Panc1 (cell line): ENCODE measurements at regions not wholly inside any gene's neighbourhood (a gene's known extent, or its start where the extent isn't known, plus 50 kb on each side); places are given as distances from the start of the nearest gene placed in this dataset.

ENCODE experiments used
- ATAC-seq: fragments of 200-7000 bp; cut with Tn5 transposase; 2 replicates; pipeline ENCODE4 v1.9.1; 2020; ENCODE audit warnings: mild to moderate bottlenecking, moderate library complexity
- BruUV-seq: library from RNA; stranded (reverse); fragments of 400-500 nt; replicated peaks from 2 replicates; lab custom pipeline; 2021; lab: Mats Ljungman, UMichigan
- CTCF ChIA-PET: fragments of 300-600 bp; sonication (Branson Sonifier 250); formaldehyde crosslinking; loops from one replicate; lab custom pipeline; 2022; ENCODE audit warnings: antibody characterized with exemption; lab: Charles Lee
- POLR2A ChIA-PET: fragments of 300-600 bp; sonication (Branson Sonifier 250); formaldehyde crosslinking; loops from one replicate; lab custom pipeline; 2022; ENCODE audit warnings: antibody characterized with exemption; lab: Charles Lee
- DNase-seq: peaks from one replicate; pipeline ENCODE4 v3.0.0-alpha.2; 2010; ENCODE audit warnings: low read depth, low spot score
- H3K27ac ChIP-seq: 2 replicates; pipeline ENCODE4 v1.5.1; 2011; ENCODE audit warnings: mild to moderate bottlenecking, low read length, inconsistent platforms
- H3K27me3 ChIP-seq: fragments of 200-500 bp; sonication (Bioruptor generic); 2 replicates; pipeline ENCODE4 v1.6.0; 2014; ENCODE audit warnings: low read length, inconsistent platforms; ENCODE audit not compliant: control insufficient read depth, insufficient read depth
- H3K36me3 ChIP-seq: fragments of 200-500 bp; sonication (Bioruptor generic); 2 replicates; pipeline ENCODE4 v1.5.1; 2014; ENCODE audit warnings: inconsistent platforms, mild to moderate bottlenecking, low read length, moderate library complexity; ENCODE audit not compliant: control insufficient read depth, insufficient read depth
- H3K4me1 ChIP-seq: 2 replicates; pipeline ENCODE4 v1.5.1; 2011; ENCODE audit warnings: inconsistent platforms, mild to moderate bottlenecking, low read length, moderate library complexity; ENCODE audit not compliant: control insufficient read depth, insufficient read depth
- H3K4me3 ChIP-seq, 2 experiments: 2 replicates each; pipeline ENCODE4 v1.5.1; 2011 to 2012; ENCODE audit warnings: low read depth in 2 of 2, low read length in 2 of 2, mild to moderate bottlenecking in 2 of 2, inconsistent platforms in 1 of 2, moderate library complexity in 1 of 2
- H3K9me3 ChIP-seq: fragments of 200-500 bp; sonication (Bioruptor generic); 2 replicates; pipeline ENCODE4 v1.5.1; 2014; ENCODE audit warnings: low read depth, mild to moderate bottlenecking, inconsistent platforms, low read length, moderate library complexity; ENCODE audit not compliant: control insufficient read depth, insufficient read depth
- CTCF ChIP-seq: fragments of 450-650 bp; IDR thresholded peaks from 2 replicates; pipeline ENCODE4 v1.5.1; 2017; ENCODE audit warnings: mild to moderate bottlenecking
- POLR2AphosphoS5 ChIP-seq: IDR thresholded peaks from 2 replicates; pipeline ENCODE4 v1.6.1; 2012; ENCODE audit warnings: mild to moderate bottlenecking, low read depth, low read length, moderate library complexity
- REST ChIP-seq, 2 experiments: IDR thresholded peaks; 2 replicates each; pipeline ENCODE4 v1.6.1; 2011 to 2012; ENCODE audit warnings: low read depth in 2 of 2, control low read depth in 1 of 2, low read length in 1 of 2, mild to moderate bottlenecking in 1 of 2, moderate library complexity in 1 of 2; ENCODE audit not compliant: insufficient read depth in 1 of 2
- SIN3A ChIP-seq: IDR thresholded peaks from 2 replicates; pipeline ENCODE4 v1.6.1; 2012; ENCODE audit warnings: low read depth, mild to moderate bottlenecking, low read length, moderate library complexity, borderline replicate concordance; ENCODE audit not compliant: insufficient read depth
- TCF7L2 ChIP-seq: IDR thresholded peaks from 2 replicates; pipeline ENCODE4 v1.6.1; 2011; ENCODE audit warnings: mild to moderate bottlenecking, low read depth, low read length, inconsistent platforms
- in situ Hi-C: cut with HindIII; loops from 2 replicates; pipeline ENCODE4 v1.10.0; 2016; ENCODE audit warnings: low sequenced_read_pairs, low pct_unique_long_range_greater_than_20kb
- intact Hi-C: fragments of 100-400 bp; cut with micrococcal nuclease; formaldehyde crosslinking; loops from one replicate; pipeline ENCODE4 v1.10.0; 2022; ENCODE audit not compliant: unreplicated experiment

GRCh38 chr22:22761606-22761962, 117.2 kb downstream of the GGTLC2 start:
- in situ Hi-C loops, result no loop called here
- CTCF ChIA-PET, result no interaction called here
- intact Hi-C loops, result no loop called here
- POLR2A ChIA-PET, result no interaction called here
- Histone ChIP-seq H3K4me1 (no peaks in the 10 kb centered on the region), H3K27me3 (no peaks in the 10 kb centered on the region), H3K27ac (no peak overlapping the region), H3K4me3 (no peak overlapping the region), H3K9me3 (no peaks in the 10 kb centered on the region), H3K36me3 (no peaks in the 10 kb centered on the region)
- BruUV-seq, result no TSS peak
- TF ChIP-seq SIN3A, result no peak
- no peak for TF ChIP-seq POLR2AphosphoS5
- no peak for TF ChIP-seq REST (IDR thresholded peaks at IDR 0.05; ENCODE audit: insufficient read depth in 1 of 2, low read depth in 2 of 2, low read length in 1 of 2)
- TF ChIP-seq TCF7L2, result no peak
- no peak for TF ChIP-seq CTCF
- ATAC-seq, result no peak
- no peak for DNase-seq

- TF ChIP-seq TCF7L2 (no peak), REST (IDR thresholded peaks at IDR 0.05; ENCODE audit: insufficient read depth in 1 of 2, low read depth in 2 of 2, low read length in 1 of 2) (no peak), SIN3A (no peak), POLR2AphosphoS5 (no peak), CTCF (no peak)
- intact Hi-C loops, result no loop called here
- no TSS peak for BruUV-seq
- H3K36me3 ChIP-seq, result no peaks in the 10 kb centered on the region
- DNase-seq (no peak), ATAC-seq (no peak)
- H3K27ac ChIP-seq, result no peak overlapping the region
- in situ Hi-C loops, result no loop called here
- ChIA-PET POLR2A (no interaction called here), CTCF (no interaction called here)
- H3K4me1 ChIP-seq, result no peaks in the 10 kb centered on the region
- no peaks in the 10 kb centered on the region for H3K9me3 ChIP-seq
- H3K27me3 ChIP-seq, result no peaks in the 10 kb centered on the region
- H3K4me3 ChIP-seq, result no peak overlapping the region
Observed at GRCh38 chr22:22761963-22762772, 117.8 kb downstream of the GGTLC2 start.
